ENCODE measurements at regions not wholly inside any gene's neighbourhood (a gene's known extent, or its start where the extent isn't known, plus 50 kb on each side); places are given as distances from the start of the nearest gene placed in this dataset.

GRCh38 chr2:125842041-125842440, 813.9 kb upstream of the GYPC start:
- no peak overlapping the region for H3K4me3 ChIP-seq

GRCh38 chr2:125850541-125850940, 805.4 kb upstream of the GYPC start:
- Histone ChIP-seq H3K4me3 (no peak overlapping the region), H3K4me1 (no peaks in the 10 kb centered on the region), H3K27ac (replicated peaks) (no peak overlapping the region), H3K9me3 (replicated peaks) (no peaks in the 10 kb centered on the region), H3K36me3 (no peaks in the 10 kb centered on the region), H3K27me3 (ENCODE audit: low read depth) (peaks cover 13% of the 10 kb centered on the region)
- TF ChIP-seq, protein P1, sequence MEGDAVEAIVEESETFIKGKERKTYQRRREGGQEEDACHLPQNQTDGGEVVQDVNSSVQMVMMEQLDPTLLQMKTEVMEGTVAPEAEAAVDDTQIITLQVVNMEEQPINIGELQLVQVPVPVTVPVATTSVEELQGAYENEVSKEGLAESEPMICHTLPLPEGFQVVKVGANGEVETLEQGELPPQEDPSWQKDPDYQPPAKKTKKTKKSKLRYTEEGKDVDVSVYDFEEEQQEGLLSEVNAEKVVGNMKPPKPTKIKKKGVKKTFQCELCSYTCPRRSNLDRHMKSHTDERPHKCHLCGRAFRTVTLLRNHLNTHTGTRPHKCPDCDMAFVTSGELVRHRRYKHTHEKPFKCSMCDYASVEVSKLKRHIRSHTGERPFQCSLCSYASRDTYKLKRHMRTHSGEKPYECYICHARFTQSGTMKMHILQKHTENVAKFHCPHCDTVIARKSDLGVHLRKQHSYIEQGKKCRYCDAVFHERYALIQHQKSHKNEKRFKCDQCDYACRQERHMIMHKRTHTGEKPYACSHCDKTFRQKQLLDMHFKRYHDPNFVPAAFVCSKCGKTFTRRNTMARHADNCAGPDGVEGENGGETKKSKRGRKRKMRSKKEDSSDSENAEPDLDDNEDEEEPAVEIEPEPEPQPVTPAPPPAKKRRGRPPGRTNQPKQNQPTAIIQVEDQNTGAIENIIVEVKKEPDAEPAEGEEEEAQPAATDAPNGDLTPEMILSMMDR (IDR thresholded peaks at IDR 0.05; ENCODE audit: borderline replicate concordance) = no peak
- intact Hi-C loops (cut with micrococcal nuclease) = no loop called here
- no peak for DNase-seq

More at GRCh38 chr2:125842041-125842440, 813.9 kb upstream of the GYPC start:
- no peak for DNase-seq
- no peak overlapping the region for H3K27ac ChIP-seq (replicated peaks)
- TF ChIP-seq, protein P1 (IDR thresholded peaks at IDR 0.05; ENCODE audit: borderline replicate concordance) = no peak
- no peaks in the 10 kb centered on the region for H3K9me3 ChIP-seq (replicated peaks)
- no peaks in the 10 kb centered on the region for H3K36me3 ChIP-seq
- no peaks in the 10 kb centered on the region for H3K27me3 ChIP-seq (ENCODE audit: low read depth)
- H3K4me1 ChIP-seq = no peaks in the 10 kb centered on the region
- intact Hi-C loops (cut with micrococcal nuclease) = no loop called here

GRCh38 chr2:125852364-125852763, 803.6 kb upstream of the GYPC start:
- Histone ChIP-seq H3K27me3 (ENCODE audit: low read depth) (peaks cover 13% of the 10 kb centered on the region), H3K9me3 (replicated peaks) (no peaks in the 10 kb centered on the region), H3K4me1 (no peaks in the 10 kb centered on the region), H3K4me3 (no peak overlapping the region), H3K27ac (replicated peaks) (no peak overlapping the region), H3K36me3 (no peaks in the 10 kb centered on the region)
- TF ChIP-seq, protein P1 (IDR thresholded peaks at IDR 0.05; ENCODE audit: borderline replicate concordance) = no peak
- intact Hi-C loops (cut with micrococcal nuclease) = no loop called here
- DNase-seq = no peak

DNA sequence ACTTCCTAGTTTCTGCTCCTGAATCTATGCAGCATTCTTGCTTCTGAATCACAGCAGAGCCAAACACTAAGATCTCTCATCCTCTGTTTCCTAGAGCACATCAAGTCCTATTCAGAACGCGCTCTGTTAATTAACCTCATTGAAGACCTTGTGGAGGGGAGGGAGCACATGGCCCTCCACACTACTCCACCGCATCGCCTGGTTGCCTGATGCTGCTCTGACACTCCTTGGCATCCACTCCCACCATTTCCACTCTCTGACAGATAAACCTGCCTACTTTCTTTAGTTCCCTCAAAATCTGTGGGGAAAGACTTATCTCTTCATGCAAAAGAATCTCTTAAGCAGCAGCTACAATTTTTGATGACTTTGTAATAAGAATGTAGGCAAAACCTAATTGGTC, 802.3 kb upstream of the GYPC start:
- Histone ChIP-seq H3K27me3 (ENCODE audit: low read depth) (peaks cover 13% of the 10 kb centered on the region), H3K9me3 (replicated peaks) (no peaks in the 10 kb centered on the region), H3K4me3 (no peak overlapping the region), H3K36me3 (no peaks in the 10 kb centered on the region), H3K27ac (replicated peaks) (no peak overlapping the region), H3K4me1 (no peaks in the 10 kb centered on the region)
- intact Hi-C loops (cut with micrococcal nuclease) = no loop called here
- TF ChIP-seq, protein P1 (IDR thresholded peaks at IDR 0.05; ENCODE audit: borderline replicate concordance) = no peak
- no peak for DNase-seq

- peaks cover 12% of the 10 kb centered on the region for H3K27me3 ChIP-seq (ENCODE audit: low read depth)
- intact Hi-C loops (cut with micrococcal nuclease) = no loop called here
- DNase-seq = no peak
- H3K9me3 ChIP-seq (replicated peaks) = no peaks in the 10 kb centered on the region
- H3K36me3 ChIP-seq = no peaks in the 10 kb centered on the region
- H3K4me3 ChIP-seq = no peak overlapping the region
- TF ChIP-seq, protein P1 (IDR thresholded peaks at IDR 0.05; ENCODE audit: borderline replicate concordance) = no peak
- no peak overlapping the region for H3K27ac ChIP-seq (replicated peaks)
- H3K4me1 ChIP-seq = no peaks in the 10 kb centered on the region
Measured at GRCh38 chr2:125855204-125855603, 800.8 kb upstream of the GYPC start.

All from left ventricle myocardium inferior (tissue), 1 donor.